Gastrocnemius medialis (tissue), 4 donors: ENCODE measurements at regions not wholly inside any gene's neighbourhood (a gene's known extent, or its start where the extent isn't known, plus 50 kb on each side); places are given as distances from the start of the nearest gene placed in this dataset.

Experiments used
- ATAC-seq, 2 donors: fragments of 150-250 bp; one replicate each; pipeline ENCODE4 v1.9.1; 2016
- DNase-seq, 2 donors: peaks; one replicate each; pipeline ENCODE4 v3.0.0-alpha.2; 2019
- H3K27ac ChIP-seq, 4 donors: fragments of 200-600 bp; sonication (generic); 1 replicate in 1 of 4; 2 replicates in 3 of 4; pipeline ENCODE4 v1.5.1; 2016 to 2018; ENCODE audit warnings: mild to moderate bottlenecking in 2 of 4, moderate library complexity in 1 of 4
- H3K27me3 ChIP-seq, 3 donors: fragments of 200-600 bp; sonication (generic) in 2 of 3; 1 replicate in 1 of 3; 2 replicates in 2 of 3; pipeline versions ENCODE4 v1.5.1 to v1.6.0; 2016 to 2019; ENCODE audit warnings: mild to moderate bottlenecking in 1 of 3, moderate library complexity in 1 of 3
- H3K36me3 ChIP-seq, 2 donors: fragments of 200-600 bp; sonication (generic) in 1 of 2; one replicate each; pipeline ENCODE4 v1.5.1; 2017 to 2018
- H3K4me1 ChIP-seq, 2 donors: fragments of 200-600 bp; sonication (generic) in 1 of 2; one replicate each; pipeline ENCODE4 v1.5.1; 2016 to 2017; ENCODE audit warnings: mild to moderate bottlenecking in 2 of 2
- H3K4me3 ChIP-seq, 4 donors: fragments of 200-600 bp; sonication (generic) in 3 of 4; 1 replicate in 1 of 4; 2 replicates in 3 of 4; pipeline ENCODE4 v1.5.1; 2016 to 2019; ENCODE audit warnings: mild to moderate bottlenecking in 2 of 4
- H3K9me3 ChIP-seq, 3 donors: fragments of 200-600 bp; sonication (generic) in 2 of 3; 1 replicate in 1 of 3; 2 replicates in 2 of 3; pipeline ENCODE4 v1.5.1; 2016 to 2019
- CTCF ChIP-seq, 5 experiments: fragments of 450-650 bp in 3 of 5; fragments of 200-600 bp in 2 of 5; sonication (generic) in 2 of 5; IDR thresholded peaks in 4 of 5; conservative IDR thresholded peaks in 1 of 5; 1 replicate in 4 of 5; 2 replicates in 1 of 5; pipeline ENCODE4 v1.5.1; 2016 to 2019; ENCODE audit warnings: antibody characterized with exemption in 5 of 5, mild to moderate bottlenecking in 3 of 5, moderate library complexity in 3 of 5
- POLR2A ChIP-seq, 2 donors: fragments of 450-650 bp; IDR thresholded peaks; one replicate each; pipeline ENCODE4 v1.6.1; 2017; ENCODE audit warnings: antibody characterized with exemption in 2 of 2, mild to moderate bottlenecking in 2 of 2, moderate library complexity in 2 of 2
- in situ Hi-C, 4 donors: fragments of 200-750 bp; cut with MboI; loops; one replicate each; pipeline versions ENCODE4 v1.15.0 to v1.8.0; 2017; ENCODE audit warnings: low sequenced_read_pairs in 4 of 4
- intact Hi-C: fragments of 100-400 bp; cut with DNase I; formaldehyde crosslinking; loops from one replicate; pipeline ENCODE4 v1.15.1; 2023; ENCODE audit warnings: low total_unique reads

- TF ChIP-seq POLR2A (IDR thresholded peaks at IDR 0.05), result no peak
- TF ChIP-seq CTCF (IDR thresholded peaks at IDR 0.05 in 4 of 5, conservative IDR thresholded peaks at IDR 0.05 in 1 of 5), result no peak
- no peak overlapping the region for H3K27ac ChIP-seq
- no peak for ATAC-seq
- H3K27me3 ChIP-seq, result no peaks in the 10 kb centered on the region
- in situ Hi-C loops, result no loop called here
- no peaks in the 10 kb centered on the region for H3K36me3 ChIP-seq
- no peak for DNase-seq
- no peaks in the 10 kb centered on the region for H3K9me3 ChIP-seq
- no peaks in the 10 kb centered on the region for H3K4me1 ChIP-seq
- H3K4me3 ChIP-seq, result no peak overlapping the region
- intact Hi-C loops, result no loop called here
Observed at GRCh38 chr13:30567072-30567471, 50.6 kb upstream of the USPL1 start.
